Spleen (tissue), 7 donors: ENCODE measurements at regions not wholly inside any gene's neighbourhood (a gene's known extent, or its start where the extent isn't known, plus 50 kb on each side); places are given as distances from the start of the nearest gene placed in this dataset.

Experiments
- POLR2A ChIP-seq, 3 donors: fragments of 450-650 bp; IDR thresholded peaks; one replicate each; pipeline ENCODE4 v1.5.1; 2017; ENCODE audit warnings: antibody characterized with exemption in 3 of 3, mild to moderate bottlenecking in 1 of 3
- POLR2AphosphoS5 ChIP-seq, 3 donors: sonication (generic); formaldehyde crosslinking; IDR thresholded peaks; one replicate each; pipeline ENCODE4 v1.5.1; 2017; ENCODE audit warnings: antibody characterized with exemption in 3 of 3
- TF ChIP-seq, protein P1 (sequence below), 11 experiments: fragments of 200-600 bp in 7 of 11; fragments of 450-650 bp in 4 of 11; sonication (generic) in 4 of 11; IDR thresholded peaks in 8 of 11; conservative IDR thresholded peaks in 3 of 11; 1 replicate in 7 of 11; 2 replicates in 4 of 11; pipeline versions ENCODE4 v1.4.0 to v1.8.0; 2016 to 2021; ENCODE audit warnings: antibody characterized with exemption in 11 of 11, inconsistent platforms in 4 of 11, mild to moderate bottlenecking in 1 of 11
- donor health status: DM: no; HTN: no; CAD: no; lungs with moderate emphysema.
- donor health status: DM: no; HTN: no; CAD: no.
- donor health status: DM: no; HTN: no; CAD: no.

DNA sequence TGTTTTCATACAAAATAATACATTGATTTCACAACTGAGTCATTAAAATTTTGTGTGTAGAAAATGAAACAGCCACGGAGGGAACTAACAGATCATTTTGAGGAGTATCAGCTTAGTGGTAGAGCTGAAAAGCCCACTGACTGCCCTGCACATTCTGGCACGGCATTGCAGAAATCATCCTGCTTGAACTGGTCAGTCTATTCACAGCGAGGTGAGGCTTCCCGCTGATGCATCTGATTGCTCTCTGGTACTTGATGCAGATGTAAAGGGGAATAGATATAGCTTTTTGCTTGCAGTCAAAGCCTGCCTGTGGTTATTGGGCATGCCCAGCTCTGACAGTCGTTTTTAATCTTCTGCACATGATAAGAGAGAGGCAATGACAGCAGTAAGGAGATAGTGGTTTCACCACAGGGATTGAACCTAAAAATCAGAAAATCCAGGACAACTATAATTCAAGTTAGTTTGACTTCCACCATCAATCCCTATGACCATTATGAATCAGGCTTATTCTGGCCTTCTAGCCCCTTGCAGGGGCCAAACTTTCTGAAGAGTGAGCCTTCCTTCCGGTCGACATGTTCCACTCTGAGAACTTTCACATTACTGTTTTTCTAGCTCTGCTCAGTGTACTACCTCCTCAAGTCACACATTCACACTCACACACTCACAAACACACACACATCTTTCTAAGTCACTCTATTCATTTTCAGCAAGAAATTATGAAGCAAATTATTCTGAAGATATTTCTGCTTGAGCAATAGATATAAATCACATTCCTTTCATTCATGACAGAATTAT is 782.8 kb upstream of the NUDT12 start:
- TF ChIP-seq POLR2AphosphoS5 (IDR thresholded peaks at IDR 0.05) (no peak), POLR2A (IDR thresholded peaks at IDR 0.05) (no peak)
- TF ChIP-seq, protein P1, sequence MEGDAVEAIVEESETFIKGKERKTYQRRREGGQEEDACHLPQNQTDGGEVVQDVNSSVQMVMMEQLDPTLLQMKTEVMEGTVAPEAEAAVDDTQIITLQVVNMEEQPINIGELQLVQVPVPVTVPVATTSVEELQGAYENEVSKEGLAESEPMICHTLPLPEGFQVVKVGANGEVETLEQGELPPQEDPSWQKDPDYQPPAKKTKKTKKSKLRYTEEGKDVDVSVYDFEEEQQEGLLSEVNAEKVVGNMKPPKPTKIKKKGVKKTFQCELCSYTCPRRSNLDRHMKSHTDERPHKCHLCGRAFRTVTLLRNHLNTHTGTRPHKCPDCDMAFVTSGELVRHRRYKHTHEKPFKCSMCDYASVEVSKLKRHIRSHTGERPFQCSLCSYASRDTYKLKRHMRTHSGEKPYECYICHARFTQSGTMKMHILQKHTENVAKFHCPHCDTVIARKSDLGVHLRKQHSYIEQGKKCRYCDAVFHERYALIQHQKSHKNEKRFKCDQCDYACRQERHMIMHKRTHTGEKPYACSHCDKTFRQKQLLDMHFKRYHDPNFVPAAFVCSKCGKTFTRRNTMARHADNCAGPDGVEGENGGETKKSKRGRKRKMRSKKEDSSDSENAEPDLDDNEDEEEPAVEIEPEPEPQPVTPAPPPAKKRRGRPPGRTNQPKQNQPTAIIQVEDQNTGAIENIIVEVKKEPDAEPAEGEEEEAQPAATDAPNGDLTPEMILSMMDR (IDR thresholded peaks at IDR 0.05 in 8 of 11, conservative IDR thresholded peaks at IDR 0.05 in 3 of 11) = no peak
